Bronchial epithelial cell (primary cell): ENCODE measurements at regions not wholly inside any gene's neighbourhood (a gene's known extent, or its start where the extent isn't known, plus 50 kb on each side); places are given as distances from the start of the nearest gene placed in this dataset.

ENCODE experiments used
- DNase-seq: peaks from one replicate; pipeline ENCODE4 v3.0.0-alpha.2; 2010; ENCODE audit warnings: low read depth
- FAIRE-seq: peaks from 2 replicates; lab custom pipeline; 2011; peaks lifted over from hg19 to GRCh38; lab: Jason Lieb, UNC
- H3K27me3 ChIP-seq: 2 replicates; pipeline ENCODE4 v1.5.1; 2011; ENCODE audit warnings: low read length; ENCODE audit not compliant: control insufficient read depth, insufficient read depth
- H3K36me3 ChIP-seq: 2 replicates; pipeline ENCODE4 v1.5.1; 2011; ENCODE audit warnings: low read length; ENCODE audit not compliant: control insufficient read depth, insufficient read depth
- H3K4me3 ChIP-seq: 2 replicates; pipeline ENCODE4 v1.5.1; 2011; ENCODE audit warnings: mild to moderate bottlenecking, low read depth, low read length, control low read depth
- CTCF ChIP-seq: IDR thresholded peaks from 2 replicates; pipeline ENCODE4 v1.5.1; 2011; ENCODE audit warnings: mild to moderate bottlenecking, moderate library complexity, low read length, control low read depth, inconsistent platforms; ENCODE audit not compliant: insufficient read depth, severe bottlenecking

GRCh38 chr6:19643713-19644112 lies 193.5 kb upstream of the ID4 start:
- H3K4me3 ChIP-seq: no peak overlapping the region
- DNase-seq (no peak), FAIRE-seq (no peak)
- no peak for TF ChIP-seq CTCF
- no peaks in the 10 kb centered on the region for H3K27me3 ChIP-seq
- no peaks in the 10 kb centered on the region for H3K36me3 ChIP-seq

- H3K4me3 ChIP-seq: no peak overlapping the region
- FAIRE-seq (no peak), DNase-seq (no peak)
- TF ChIP-seq CTCF: no peak
- no peaks in the 10 kb centered on the region for H3K27me3 ChIP-seq
- H3K36me3 ChIP-seq: no peaks in the 10 kb centered on the region
Measured at GRCh38 chr6:19655744-19656143, 181.4 kb upstream of the ID4 start.

- no peak for DNase-seq
- TF ChIP-seq CTCF: no peak
- peaks cover 2% of the 10 kb centered on the region for H3K27me3 ChIP-seq
- no peaks in the 10 kb centered on the region for H3K36me3 ChIP-seq
- no peak overlapping the region for H3K4me3 ChIP-seq
- no peak for FAIRE-seq
Measured at GRCh38 chr6:19660123-19660910, 176.9 kb upstream of the ID4 start.

- Histone ChIP-seq H3K36me3 (no peaks in the 10 kb centered on the region), H3K27me3 (peaks cover 2% of the 10 kb centered on the region), H3K4me3 (no peak overlapping the region)
- DNase-seq (no peak), FAIRE-seq (no peak)
- no peak for TF ChIP-seq CTCF
Measured at GRCh38 chr6:19662911-19663310, 174.3 kb upstream of the ID4 start.

- TF ChIP-seq CTCF: no peak
- no peak for DNase-seq
- H3K4me3 ChIP-seq: no peak overlapping the region
- no peak for FAIRE-seq
- H3K36me3 ChIP-seq: no peaks in the 10 kb centered on the region
- H3K27me3 ChIP-seq: peaks cover 2% of the 10 kb centered on the region
Measured at GRCh38 chr6:19663479-19663878, 173.7 kb upstream of the ID4 start.

- no peak for FAIRE-seq
Measured at GRCh38 chr6:19664050-19664449, 173.1 kb upstream of the ID4 start.

More at GRCh38 chr6:19664050-19664449, 173.1 kb upstream of the ID4 start:
- Histone ChIP-seq H3K27me3 (peaks cover 2% of the 10 kb centered on the region), H3K36me3 (no peaks in the 10 kb centered on the region), H3K4me3 (no peak overlapping the region)
- TF ChIP-seq CTCF: no peak
- DNase-seq: no peak
